CD4-positive, CD25-positive, alpha-beta regulatory T cell (primary cell): ENCODE measurements at regions not wholly inside any gene's neighbourhood (a gene's known extent, or its start where the extent isn't known, plus 50 kb on each side); places are given as distances from the start of the nearest gene placed in this dataset.
A peak's percentile ranks its signal among the peaks of the same experiment; 100 is the strongest.

Experiments
- ATAC-seq, 2 donors: fragments of 150-1000 bp; cut with Tn5 transposase; one replicate each; pipeline ENCODE4 v1.10.0; 2021; ENCODE audit warnings: low read depth in 2 of 2, moderate number of reproducible peaks in 2 of 2, moderate library complexity in 1 of 2
- DNase-seq, 3 donors: peaks; one replicate each; pipeline versions ENCODE4 v3.0.0 to v3.0.0-alpha.2; 2012 to 2022; ENCODE audit warnings: mixed read lengths in 1 of 3
- H3K27ac ChIP-seq: one replicate; pipeline ENCODE4 v1.7.0; 2013; ENCODE audit warnings: mild to moderate bottlenecking, low read length; ENCODE audit not compliant: insufficient read depth, poor library complexity, severe bottlenecking
- H3K27me3 ChIP-seq: one replicate; pipeline ENCODE4 v1.7.0; 2013; ENCODE audit warnings: low read length; ENCODE audit not compliant: control insufficient read depth, insufficient read depth
- H3K36me3 ChIP-seq: one replicate; pipeline ENCODE4 v1.7.0; 2013; ENCODE audit warnings: mild to moderate bottlenecking, low read length, moderate library complexity; ENCODE audit not compliant: control insufficient read depth, insufficient read depth
- H3K4me1 ChIP-seq: 2 replicates; pipeline ENCODE4 v1.7.0; 2013; ENCODE audit warnings: mild to moderate bottlenecking, low read length; ENCODE audit not compliant: insufficient read depth, control insufficient read depth, poor library complexity, severe bottlenecking
- H3K4me3 ChIP-seq: one replicate; pipeline ENCODE4 v1.7.0; 2013; ENCODE audit warnings: low read depth, mild to moderate bottlenecking, low read length, moderate library complexity
- H3K9me3 ChIP-seq, 2 experiments: 1 replicate in 1 of 2; 2 replicates in 1 of 2; pipeline ENCODE4 v1.7.0; 2013; ENCODE audit warnings: low read length in 2 of 2, mild to moderate bottlenecking in 1 of 2, moderate library complexity in 1 of 2; ENCODE audit not compliant: control insufficient read depth in 2 of 2
- H3K27ac Mint-ChIP-seq, 3 donors: one replicate each; pipeline ENCODE4 v1.8.0; 2020 to 2022; ENCODE audit warnings: mild to moderate bottlenecking in 3 of 3, mixed read lengths in 3 of 3, moderate library complexity in 2 of 3
- H3K27me3 Mint-ChIP-seq: one replicate; pipeline ENCODE4 v1.8.0; 2022; ENCODE audit warnings: mild to moderate bottlenecking, mixed read lengths
- H3K36me3 Mint-ChIP-seq: one replicate; pipeline ENCODE4 v1.8.0; 2020; ENCODE audit warnings: mixed read lengths
- H3K4me1 Mint-ChIP-seq, 4 donors: one replicate each; pipeline ENCODE4 v1.8.0; 2020 to 2022; ENCODE audit warnings: mixed read lengths in 4 of 4, mild to moderate bottlenecking in 1 of 4
- H3K4me3 Mint-ChIP-seq, 4 donors: one replicate each; pipeline ENCODE4 v1.8.0; 2020 to 2022; ENCODE audit warnings: mild to moderate bottlenecking in 4 of 4, mixed read lengths in 4 of 4, moderate library complexity in 3 of 4
- H3K9me3 Mint-ChIP-seq, 7 donors: one replicate each; pipeline ENCODE4 v1.8.0; 2020 to 2022; ENCODE audit warnings: mixed read lengths in 7 of 7, mild to moderate bottlenecking in 3 of 7, moderate library complexity in 2 of 7

DNA sequence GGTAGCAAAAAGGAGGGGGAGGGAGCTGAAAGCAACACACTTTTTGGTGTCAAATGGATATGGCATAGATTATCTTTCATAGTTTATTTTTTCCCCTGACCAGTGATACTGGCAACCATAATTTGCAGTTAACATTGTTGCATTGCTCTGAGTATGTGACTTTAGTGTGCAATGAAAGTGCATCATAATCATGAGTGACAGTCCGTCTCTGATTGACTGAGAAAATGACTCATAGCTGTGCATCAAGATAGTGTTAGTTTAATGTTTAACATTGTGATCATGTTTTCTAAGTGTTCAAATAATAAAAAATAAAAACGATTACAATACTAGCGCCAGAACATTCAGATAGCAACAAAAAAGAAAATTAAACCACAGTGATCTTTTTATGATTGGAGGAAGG lies 952.4 kb upstream of the TENM4 start:
- H3K27ac ChIP-seq, result no peak overlapping the region
- H3K9me3 Mint-ChIP-seq, result peaks cover 0 to 33% (median 2%) of the 10 kb centered on the region in 7 donors
- H3K9me3 ChIP-seq, result peaks cover 2 to 10% of the 10 kb centered on the region in 2 experiments
- ATAC-seq (no peak), DNase-seq (no peak)
- H3K4me3 ChIP-seq, result no peak overlapping the region
- H3K36me3 ChIP-seq, result no peaks in the 10 kb centered on the region
- no peak overlapping the region for H3K27ac Mint-ChIP-seq
- no peaks in the 10 kb centered on the region for H3K27me3 ChIP-seq
- H3K36me3 Mint-ChIP-seq, result no peaks in the 10 kb centered on the region
- H3K4me3 Mint-ChIP-seq, result no peak overlapping the region
- no peaks in the 10 kb centered on the region for H3K4me1 ChIP-seq
- no peaks in the 10 kb centered on the region for H3K27me3 Mint-ChIP-seq
- no peaks in the 10 kb centered on the region for H3K4me1 Mint-ChIP-seq

DNA sequence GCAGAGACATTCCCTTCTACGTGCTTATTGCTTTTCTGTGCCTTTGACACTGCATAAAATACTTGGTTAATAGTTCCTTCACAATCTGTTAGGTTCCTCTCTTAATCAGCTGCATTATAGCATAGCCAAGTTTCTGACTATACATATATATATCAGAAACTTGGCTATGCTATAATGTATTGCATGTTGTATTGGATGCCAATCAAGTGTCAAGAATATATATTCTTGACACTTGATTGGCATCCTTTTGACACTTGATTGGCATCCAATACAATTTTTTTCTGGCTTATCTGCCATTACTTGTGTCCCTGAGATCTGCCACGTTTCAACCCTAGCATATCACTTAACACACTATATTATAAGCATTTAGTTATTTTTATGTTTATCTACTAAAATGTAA lies 949.7 kb upstream of the TENM4 start:
- H3K4me1 Mint-ChIP-seq, result no peaks in the 10 kb centered on the region
- no peaks in the 10 kb centered on the region for H3K27me3 ChIP-seq
- DNase-seq, result no peak
- H3K4me1 ChIP-seq, result no peaks in the 10 kb centered on the region
- H3K27ac ChIP-seq, result no peak overlapping the region
- ATAC-seq, result no peak
- H3K9me3 Mint-ChIP-seq, result peaks cover 2 to 36% (median 4%) of the 10 kb centered on the region in 7 donors
- no peaks in the 10 kb centered on the region for H3K36me3 Mint-ChIP-seq
- no peaks in the 10 kb centered on the region for H3K27me3 Mint-ChIP-seq
- no peaks in the 10 kb centered on the region for H3K36me3 ChIP-seq
- no peak overlapping the region for H3K27ac Mint-ChIP-seq
- peaks cover 4 to 10% of the 10 kb centered on the region in 2 experiments for H3K9me3 ChIP-seq
- H3K4me3 ChIP-seq, result no peak overlapping the region
- no peak overlapping the region for H3K4me3 Mint-ChIP-seq

GRCh38 chr11:80388536-80388935 lies 947.7 kb upstream of the TENM4 start:
- Mint-ChIP-seq H3K9me3 (peaks cover 2 to 36% (median 4%) of the 10 kb centered on the region in 7 donors), H3K27ac (no peak overlapping the region), H3K4me3 (no peak overlapping the region), H3K36me3 (no peaks in the 10 kb centered on the region), H3K27me3 (no peaks in the 10 kb centered on the region), H3K4me1 (no peaks in the 10 kb centered on the region)
- H3K27me3 ChIP-seq, result no peaks in the 10 kb centered on the region
- H3K27ac ChIP-seq, result no peak overlapping the region
- H3K9me3 ChIP-seq, result peaks cover 4 to 10% of the 10 kb centered on the region in 2 experiments
- ATAC-seq (no peak), DNase-seq (no peak)
- no peak overlapping the region for H3K4me3 ChIP-seq
- no peaks in the 10 kb centered on the region for H3K36me3 ChIP-seq
- no peaks in the 10 kb centered on the region for H3K4me1 ChIP-seq

DNA sequence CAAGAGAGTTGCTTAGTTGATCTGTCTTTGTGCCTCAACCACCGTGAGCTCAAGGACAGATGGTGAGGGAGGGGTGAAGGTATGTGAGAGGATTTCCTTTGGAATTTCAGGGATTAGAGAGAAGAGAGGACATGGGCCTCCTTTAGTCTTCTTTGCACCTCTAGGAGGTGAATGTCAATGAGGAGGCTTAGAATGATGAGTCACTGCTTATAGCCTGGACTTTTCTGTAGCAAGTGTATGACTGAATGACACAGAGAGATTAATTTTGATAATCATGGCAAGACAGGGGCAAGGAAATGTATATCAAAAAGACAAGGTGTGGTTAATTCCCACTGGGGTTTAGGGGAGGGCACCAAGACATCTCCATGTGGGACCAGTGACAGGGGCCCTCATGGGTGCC lies 947.3 kb upstream of the TENM4 start:
- Mint-ChIP-seq H3K4me1 (no peaks in the 10 kb centered on the region), H3K36me3 (no peaks in the 10 kb centered on the region), H3K9me3 (peaks cover 2 to 34% (median 4%) of the 10 kb centered on the region in 7 donors), H3K4me3 (no peak overlapping the region), H3K27me3 (no peaks in the 10 kb centered on the region), H3K27ac (no peak overlapping the region)
- ATAC-seq (no peak), DNase-seq (no peak)
- H3K36me3 ChIP-seq, result no peaks in the 10 kb centered on the region
- no peaks in the 10 kb centered on the region for H3K27me3 ChIP-seq
- no peak overlapping the region for H3K4me3 ChIP-seq
- H3K4me1 ChIP-seq, result no peaks in the 10 kb centered on the region
- H3K9me3 ChIP-seq, result peaks cover 4 to 10% of the 10 kb centered on the region in 2 experiments
- H3K27ac ChIP-seq, result no peak overlapping the region

DNA sequence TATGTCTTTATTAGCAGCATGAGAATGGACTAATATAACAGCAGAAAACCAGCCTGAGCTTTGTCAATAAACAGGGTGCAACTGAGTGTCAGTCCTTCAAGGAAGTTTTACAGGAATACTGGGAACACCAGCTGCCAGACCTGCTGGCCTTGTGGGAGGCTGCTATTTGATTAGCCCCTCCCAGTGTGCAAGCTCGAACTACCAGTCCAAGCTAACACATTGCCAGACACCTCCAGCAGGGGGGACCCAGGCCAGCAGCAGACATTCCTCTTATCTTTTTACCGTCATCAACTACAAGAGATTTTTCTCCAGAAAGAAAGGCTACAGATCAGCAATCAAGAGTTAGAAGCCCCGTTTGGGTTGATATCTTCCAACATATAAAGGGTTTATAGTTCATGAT lies 942.8 kb upstream of the TENM4 start:
- H3K4me1 Mint-ChIP-seq, result no peaks in the 10 kb centered on the region
- Histone ChIP-seq H3K36me3 (no peaks in the 10 kb centered on the region), H3K4me1 (no peaks in the 10 kb centered on the region), H3K9me3 (peaks cover 0 to 2% of the 10 kb centered on the region in 2 experiments), H3K27ac (no peak overlapping the region), H3K4me3 (no peak overlapping the region), H3K27me3 (no peaks in the 10 kb centered on the region)
- no peaks in the 10 kb centered on the region for H3K27me3 Mint-ChIP-seq
- H3K4me3 Mint-ChIP-seq, result no peak overlapping the region
- H3K27ac Mint-ChIP-seq, result no peak overlapping the region
- peaks cover 0 to 24% (median 3%) of the 10 kb centered on the region in 7 donors for H3K9me3 Mint-ChIP-seq
- DNase-seq, result no peak
- ATAC-seq, result no peak
- H3K36me3 Mint-ChIP-seq, result no peaks in the 10 kb centered on the region

DNA sequence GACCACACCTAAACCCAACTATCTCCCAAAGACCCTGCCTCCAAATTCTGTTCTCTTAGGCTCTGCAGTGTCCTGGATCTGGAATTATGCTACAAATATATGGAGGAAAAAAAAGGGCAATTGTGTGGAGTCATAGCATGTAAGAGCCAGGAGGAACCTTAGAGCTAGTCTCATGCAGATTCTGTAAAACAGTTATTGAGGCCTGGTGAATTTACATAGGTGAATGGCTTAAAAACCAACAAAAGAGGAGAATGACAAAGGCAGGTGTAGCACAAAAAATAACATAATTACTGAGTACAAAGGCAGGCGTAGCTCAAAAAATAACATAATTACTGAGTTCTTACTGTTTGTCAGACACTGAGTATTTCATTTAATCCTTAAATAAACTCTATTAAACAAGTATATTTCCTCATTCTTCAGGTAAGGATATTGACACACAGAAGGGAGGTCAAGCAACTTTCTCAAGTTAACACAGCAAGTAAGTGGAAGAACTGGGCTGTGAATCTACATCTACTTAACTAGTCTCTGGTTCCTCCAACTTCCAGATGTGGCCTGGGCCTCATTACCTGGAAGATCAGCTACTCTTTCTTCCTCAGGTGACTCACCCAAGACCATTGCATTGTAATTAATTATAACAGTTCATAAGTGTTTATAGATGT lies 938.9 kb upstream of the TENM4 start:
- Histone ChIP-seq H3K27me3 (no peaks in the 10 kb centered on the region), H3K9me3 (no peaks in the 10 kb centered on the region), H3K27ac (no peak overlapping the region), H3K36me3 (no peaks in the 10 kb centered on the region), H3K4me3 (no peak overlapping the region), H3K4me1 (no peaks in the 10 kb centered on the region)
- peaks cover 0 to 20% (median 4%) of the 10 kb centered on the region in 7 donors for H3K9me3 Mint-ChIP-seq
- H3K4me3 Mint-ChIP-seq, result no peak overlapping the region
- no peak overlapping the region for H3K27ac Mint-ChIP-seq
- DNase-seq (no peak), ATAC-seq (no peak)
- H3K27me3 Mint-ChIP-seq, result no peaks in the 10 kb centered on the region
- no peaks in the 10 kb centered on the region for H3K4me1 Mint-ChIP-seq
- no peaks in the 10 kb centered on the region for H3K36me3 Mint-ChIP-seq

- Mint-ChIP-seq H3K36me3 (no peaks in the 10 kb centered on the region), H3K27me3 (no peaks in the 10 kb centered on the region), H3K4me1 (no peaks in the 10 kb centered on the region), H3K27ac (no peak overlapping the region), H3K9me3 (peaks cover 3 to 38% (median 7%) of the 10 kb centered on the region in 7 donors), H3K4me3 (peak overlapping the region in 1 of 4 donors; percentile 70)
- Histone ChIP-seq H3K27ac (no peak overlapping the region), H3K36me3 (no peaks in the 10 kb centered on the region), H3K9me3 (no peaks in the 10 kb centered on the region), H3K4me3 (no peak overlapping the region), H3K4me1 (no peaks in the 10 kb centered on the region), H3K27me3 (no peaks in the 10 kb centered on the region)
- ATAC-seq (no peak), DNase-seq (no peak)
Measured at GRCh38 chr11:80371931-80372330, 931.1 kb upstream of the TENM4 start.

DNA sequence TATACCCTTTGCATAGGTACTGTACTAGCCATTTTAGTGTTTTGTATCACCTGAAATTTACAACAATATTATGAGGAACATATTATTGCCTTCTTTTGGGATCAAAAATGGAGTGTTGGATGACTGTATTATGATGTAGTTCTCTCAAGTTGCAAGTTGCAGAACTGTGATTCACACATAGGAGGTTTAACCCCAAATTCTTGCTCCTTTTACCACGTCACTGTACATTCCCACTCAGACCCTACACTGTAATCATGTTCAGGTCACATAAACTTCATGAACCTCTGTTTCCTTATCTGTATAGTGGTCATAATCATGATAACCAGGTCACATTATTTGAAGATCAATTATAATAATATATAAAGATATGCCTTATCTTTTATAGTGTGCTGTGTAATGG lies 925.1 kb upstream of the TENM4 start:
- H3K27ac ChIP-seq, result no peak overlapping the region
- DNase-seq (no peak), ATAC-seq (no peak)
- Mint-ChIP-seq H3K9me3 (peaks cover 3 to 33% (median 5%) of the 10 kb centered on the region in 7 donors), H3K4me3 (no peak overlapping the region), H3K4me1 (no peaks in the 10 kb centered on the region), H3K27ac (no peak overlapping the region), H3K36me3 (no peaks in the 10 kb centered on the region), H3K27me3 (no peaks in the 10 kb centered on the region)
- H3K27me3 ChIP-seq, result no peaks in the 10 kb centered on the region
- no peaks in the 10 kb centered on the region for H3K9me3 ChIP-seq
- no peaks in the 10 kb centered on the region for H3K4me1 ChIP-seq
- H3K36me3 ChIP-seq, result no peaks in the 10 kb centered on the region
- no peak overlapping the region for H3K4me3 ChIP-seq
